Neural cell (in vitro differentiated cells): ENCODE measurements at regions not wholly inside any gene's neighbourhood (a gene's known extent, or its start where the extent isn't known, plus 50 kb on each side); places are given as distances from the start of the nearest gene placed in this dataset.
"Not testable (repeated sequence)": the region's sequence is repeated elsewhere in the genome, so short reads cannot be mapped to it uniquely, and the experiment has no call there.

Experiments used
- H2AFZ ChIP-seq: fragments of 200-600, 300-800 bp; sonication (generic), shearing (Covaris generic); 2 replicates; pipeline ENCODE4 v1.6.0; 2014; ENCODE audit warnings: low read depth, mild to moderate bottlenecking, antibody characterized with exemption, low read length, moderate library complexity
- H3F3A ChIP-seq: fragments of 200-600 bp; shearing (Covaris generic); 2 replicates; pipeline ENCODE4 v1.6.1; 2016; ENCODE audit warnings: mild to moderate bottlenecking, moderate library complexity, mixed read lengths, antibody characterized with exemption, low read length; ENCODE audit not compliant: insufficient read depth, poor library complexity, severe bottlenecking
- H3K27ac ChIP-seq: fragments of 200-600, 300-800 bp; sonication (generic), shearing (Covaris generic); 2 replicates; pipeline ENCODE4 v1.5.1; 2014; ENCODE audit warnings: mild to moderate bottlenecking, low read length, moderate library complexity
- H3K27me3 ChIP-seq: fragments of 300-800, 200-600 bp; sonication (generic), shearing (Covaris generic); 2 replicates; pipeline ENCODE4 v1.6.0; 2014; ENCODE audit warnings: mild to moderate bottlenecking, low read depth, low read length, moderate library complexity; ENCODE audit not compliant: insufficient read depth
- H3K36me3 ChIP-seq: fragments of 300-800, 200-600 bp; sonication (generic), shearing (Covaris generic); 2 replicates; pipeline ENCODE4 v1.5.1; 2014; ENCODE audit warnings: mild to moderate bottlenecking, antibody characterized with exemption, low read length, moderate library complexity; ENCODE audit not compliant: insufficient read depth
- H3K4me2 ChIP-seq: fragments of 300-800, 200-600 bp; sonication (generic), shearing (Covaris generic); 2 replicates; pipeline ENCODE4 v1.6.0; 2014; ENCODE audit warnings: mild to moderate bottlenecking, low read length
- H3K4me3 ChIP-seq: fragments of 300-800, 200-600 bp; sonication (generic), shearing (Covaris generic); 2 replicates; pipeline ENCODE4 v1.5.1; 2014; ENCODE audit warnings: mild to moderate bottlenecking, low read length, moderate library complexity
- H3K79me2 ChIP-seq: fragments of 200-600 bp; shearing (Covaris generic); replicated peaks from 2 replicates; pipeline ENCODE4 v1.6.0; 2014; ENCODE audit warnings: mild to moderate bottlenecking, low read length, moderate library complexity; ENCODE audit not compliant: insufficient read depth
- H3K9ac ChIP-seq: fragments of 300-800, 200-600 bp; sonication (generic), shearing (Covaris generic); 2 replicates; pipeline ENCODE4 v1.6.1; 2016; ENCODE audit warnings: mild to moderate bottlenecking, low read length, mixed read lengths
- H3K9me2 ChIP-seq: fragments of 200-600 bp; shearing (Covaris generic); 2 replicates; pipeline ENCODE4 v1.6.1; 2016; ENCODE audit warnings: mild to moderate bottlenecking, low read length, mixed read lengths; ENCODE audit not compliant: insufficient read depth
- H3K9me3 ChIP-seq: fragments of 200-600, 300-800 bp; sonication (generic), shearing (Covaris generic); 2 replicates; pipeline ENCODE4 v1.6.1; 2016; ENCODE audit warnings: mild to moderate bottlenecking, mixed run types, low read length, moderate library complexity, mixed read lengths
- H4K20me1 ChIP-seq: fragments of 200-600 bp; shearing (Covaris generic); 2 replicates; pipeline ENCODE4 v1.6.1; 2016; ENCODE audit warnings: mild to moderate bottlenecking, mixed run types; ENCODE audit not compliant: insufficient read depth
- EP300 ChIP-seq: fragments of 450-650 bp; conservative IDR thresholded peaks from 2 replicates; pipeline ENCODE4 v1.6.1; 2014; ENCODE audit warnings: antibody characterized with exemption, mild to moderate bottlenecking, moderate library complexity; ENCODE audit not compliant: poor library complexity, severe bottlenecking
- EZH2 ChIP-seq: fragments of 200-600, 300-800 bp; shearing (Covaris generic), sonication (generic); IDR thresholded peaks from 2 replicates; pipeline ENCODE4 v1.6.1; 2014; ENCODE audit warnings: antibody characterized with exemption, low read length, borderline replicate concordance, mild to moderate bottlenecking; ENCODE audit not compliant: insufficient read depth, poor library complexity, severe bottlenecking
- MXI1 ChIP-seq: fragments of 450-650 bp; conservative IDR thresholded peaks from 2 replicates; pipeline ENCODE4 v1.6.1; 2014; ENCODE audit warnings: antibody characterized with exemption, mild to moderate bottlenecking; ENCODE audit not compliant: poor library complexity, severe bottlenecking
- POLR2AphosphoS5 ChIP-seq: IDR thresholded peaks from 2 replicates; pipeline ENCODE4 v1.6.1; 2012
- RAD21 ChIP-seq: fragments of 450-650 bp; conservative IDR thresholded peaks from 2 replicates; pipeline ENCODE4 v1.6.1; 2014; ENCODE audit warnings: antibody characterized with exemption, mild to moderate bottlenecking, moderate library complexity
- REST ChIP-seq: IDR thresholded peaks from 2 replicates; pipeline ENCODE4 v1.6.1; 2012; ENCODE audit warnings: borderline replicate concordance
- SMC3 ChIP-seq: fragments of 450-650 bp; conservative IDR thresholded peaks from 2 replicates; pipeline ENCODE4 v1.6.1; 2014; ENCODE audit warnings: antibody characterized with exemption, mild to moderate bottlenecking, moderate library complexity; ENCODE audit not compliant: poor library complexity
- TAF1 ChIP-seq: IDR thresholded peaks from 2 replicates; pipeline ENCODE4 v1.6.1; 2012; ENCODE audit warnings: low read depth
- TF ChIP-seq, protein P1 (sequence below): fragments of 450-650 bp; IDR thresholded peaks from 2 replicates; pipeline ENCODE4 v1.5.1; 2014; ENCODE audit warnings: antibody characterized with exemption, mild to moderate bottlenecking, moderate library complexity; ENCODE audit not compliant: poor library complexity, severe bottlenecking

GRCh38 chr17:28261219-28261618 is 57.8 kb upstream of the TMEM97 start:
- no peaks in the 10 kb centered on the region for H3K27me3 ChIP-seq
- H3K9me3 ChIP-seq: no peaks in the 10 kb centered on the region
- no peaks in the 10 kb centered on the region for H4K20me1 ChIP-seq
- no peak overlapping the region for H3K27ac ChIP-seq
- no peaks in the 10 kb centered on the region for H3F3A ChIP-seq
- H3K36me3 ChIP-seq: no peaks in the 10 kb centered on the region
- H3K9me2 ChIP-seq: no peaks in the 10 kb centered on the region
- no peak overlapping the region for H2AFZ ChIP-seq
- no peak overlapping the region for H3K9ac ChIP-seq
- TF ChIP-seq, protein P1, sequence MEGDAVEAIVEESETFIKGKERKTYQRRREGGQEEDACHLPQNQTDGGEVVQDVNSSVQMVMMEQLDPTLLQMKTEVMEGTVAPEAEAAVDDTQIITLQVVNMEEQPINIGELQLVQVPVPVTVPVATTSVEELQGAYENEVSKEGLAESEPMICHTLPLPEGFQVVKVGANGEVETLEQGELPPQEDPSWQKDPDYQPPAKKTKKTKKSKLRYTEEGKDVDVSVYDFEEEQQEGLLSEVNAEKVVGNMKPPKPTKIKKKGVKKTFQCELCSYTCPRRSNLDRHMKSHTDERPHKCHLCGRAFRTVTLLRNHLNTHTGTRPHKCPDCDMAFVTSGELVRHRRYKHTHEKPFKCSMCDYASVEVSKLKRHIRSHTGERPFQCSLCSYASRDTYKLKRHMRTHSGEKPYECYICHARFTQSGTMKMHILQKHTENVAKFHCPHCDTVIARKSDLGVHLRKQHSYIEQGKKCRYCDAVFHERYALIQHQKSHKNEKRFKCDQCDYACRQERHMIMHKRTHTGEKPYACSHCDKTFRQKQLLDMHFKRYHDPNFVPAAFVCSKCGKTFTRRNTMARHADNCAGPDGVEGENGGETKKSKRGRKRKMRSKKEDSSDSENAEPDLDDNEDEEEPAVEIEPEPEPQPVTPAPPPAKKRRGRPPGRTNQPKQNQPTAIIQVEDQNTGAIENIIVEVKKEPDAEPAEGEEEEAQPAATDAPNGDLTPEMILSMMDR: no peak
- TF ChIP-seq RAD21 (no peak), REST (no peak), MXI1 (no peak), POLR2AphosphoS5 (no peak), EP300 (no peak), EZH2 (no peak), SMC3 (no peak), TAF1 (no peak)
- no peak overlapping the region for H3K4me3 ChIP-seq
- no peaks in the 10 kb centered on the region for H3K79me2 ChIP-seq
- no peak overlapping the region for H3K4me2 ChIP-seq

- not testable (repeated sequence) for H3K9me2 ChIP-seq, H3K27me3 ChIP-seq, H3K27ac ChIP-seq, H4K20me1 ChIP-seq, H3K4me3 ChIP-seq, H3F3A ChIP-seq, H2AFZ ChIP-seq, H3K9me3 ChIP-seq, H3K9ac ChIP-seq, H3K4me2 ChIP-seq, H3K36me3 ChIP-seq, H3K79me2 ChIP-seq
Observed at GRCh38 chr17:28262123-28262745, 56.8 kb upstream of the TMEM97 start.

- H3K27ac ChIP-seq, H2AFZ ChIP-seq, H3F3A ChIP-seq, H3K9me2 ChIP-seq, H3K4me2 ChIP-seq, H3K9me3 ChIP-seq, H3K4me3 ChIP-seq, H3K27me3 ChIP-seq, H4K20me1 ChIP-seq, H3K9ac ChIP-seq, H3K79me2 ChIP-seq, H3K36me3 ChIP-seq: not testable (repeated sequence)
Observed at GRCh38 chr17:28264902-28265548, 54.0 kb upstream of the TMEM97 start.

DNA sequence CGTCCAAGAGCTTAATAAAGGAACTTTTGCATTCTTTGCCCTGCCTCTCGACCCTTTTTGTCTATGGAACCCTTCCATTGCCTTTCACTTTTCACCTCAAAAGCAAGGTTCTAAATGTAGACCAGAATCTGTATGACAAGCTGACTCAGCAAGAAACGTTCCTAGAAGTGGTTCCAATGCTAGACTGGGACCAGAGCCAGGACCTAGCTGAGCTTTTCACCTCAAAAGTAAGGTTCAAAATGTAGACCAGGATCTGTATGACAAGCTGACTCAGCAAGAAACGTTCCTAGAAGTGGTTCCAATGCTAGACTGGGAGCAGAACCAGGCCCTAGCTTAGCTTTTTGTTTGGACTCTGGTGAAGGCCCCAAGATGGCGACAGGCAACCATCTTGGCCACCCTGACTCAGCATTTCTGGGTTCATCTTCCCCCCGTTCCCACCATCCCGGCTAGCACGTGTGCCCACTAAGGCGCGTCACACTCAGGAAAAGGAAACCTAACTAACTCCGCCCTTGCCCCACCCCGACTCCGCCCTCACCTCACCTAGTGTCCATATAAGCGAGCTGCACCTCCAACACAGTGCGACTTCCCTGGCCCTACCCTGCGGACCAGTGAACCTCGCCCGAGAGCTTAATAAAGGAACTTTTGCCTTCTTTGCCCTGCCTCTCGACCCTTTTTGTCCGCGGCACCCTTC is 53.0 kb upstream of the TMEM97 start:
- not testable (repeated sequence) for H3K9me3 ChIP-seq, H3F3A ChIP-seq, H3K36me3 ChIP-seq

GRCh38 chr17:28266547-28266920 is 52.5 kb upstream of the TMEM97 start:
- H4K20me1 ChIP-seq, H3F3A ChIP-seq, H3K4me2 ChIP-seq, H2AFZ ChIP-seq, H3K9me2 ChIP-seq, H3K79me2 ChIP-seq, H3K9ac ChIP-seq, H3K36me3 ChIP-seq, H3K9me3 ChIP-seq, H3K27ac ChIP-seq, H3K27me3 ChIP-seq, H3K4me3 ChIP-seq: not testable (repeated sequence)

More for the DNA sequence above, 53.0 kb upstream of the TMEM97 start:
- H3K4me2 ChIP-seq, H4K20me1 ChIP-seq, H3K27ac ChIP-seq, H3K79me2 ChIP-seq, H3K9me2 ChIP-seq, H3K27me3 ChIP-seq, H3K9ac ChIP-seq, H3K4me3 ChIP-seq, H2AFZ ChIP-seq: not testable (repeated sequence)
